Osteocyte (in vitro differentiated cells): ENCODE measurements at regions not wholly inside any gene's neighbourhood (a gene's known extent, or its start where the extent isn't known, plus 50 kb on each side); places are given as distances from the start of the nearest gene placed in this dataset.

Source experiments
- DNase-seq: peaks from one replicate; pipeline ENCODE4 v3.0.0; 2021; ENCODE audit warnings: mixed read lengths; ENCODE audit not compliant: unreplicated experiment; ENCODE audit errors: extremely low spot score
- H3K27ac Mint-ChIP-seq: one replicate; pipeline ENCODE4 v1.8.0; 2021; ENCODE audit warnings: mild to moderate bottlenecking, mixed read lengths; ENCODE audit not compliant: unreplicated experiment
- H3K27me3 Mint-ChIP-seq: one replicate; pipeline ENCODE4 v1.8.0; 2021; ENCODE audit warnings: mixed read lengths; ENCODE audit not compliant: unreplicated experiment
- H3K36me3 Mint-ChIP-seq: one replicate; pipeline ENCODE4 v1.8.0; 2021; ENCODE audit warnings: mixed read lengths; ENCODE audit not compliant: unreplicated experiment
- H3K4me1 Mint-ChIP-seq: one replicate; pipeline ENCODE4 v1.8.0; 2021; ENCODE audit warnings: mixed read lengths; ENCODE audit not compliant: unreplicated experiment
- H3K4me3 Mint-ChIP-seq: one replicate; pipeline ENCODE4 v1.8.0; 2021; ENCODE audit warnings: mild to moderate bottlenecking, moderate library complexity, mixed read lengths; ENCODE audit not compliant: unreplicated experiment
- H3K9me3 Mint-ChIP-seq: one replicate; pipeline ENCODE4 v1.8.0; 2021; ENCODE audit warnings: mixed read lengths; ENCODE audit not compliant: unreplicated experiment
- TF ChIP-seq, protein P1 (sequence below): fragments of 200-600 bp; sonication (generic); IDR thresholded peaks from 2 replicates; pipeline ENCODE4 v1.5.0; 2021; ENCODE audit warnings: antibody characterized with exemption, mild to moderate bottlenecking, moderate library complexity

DNA sequence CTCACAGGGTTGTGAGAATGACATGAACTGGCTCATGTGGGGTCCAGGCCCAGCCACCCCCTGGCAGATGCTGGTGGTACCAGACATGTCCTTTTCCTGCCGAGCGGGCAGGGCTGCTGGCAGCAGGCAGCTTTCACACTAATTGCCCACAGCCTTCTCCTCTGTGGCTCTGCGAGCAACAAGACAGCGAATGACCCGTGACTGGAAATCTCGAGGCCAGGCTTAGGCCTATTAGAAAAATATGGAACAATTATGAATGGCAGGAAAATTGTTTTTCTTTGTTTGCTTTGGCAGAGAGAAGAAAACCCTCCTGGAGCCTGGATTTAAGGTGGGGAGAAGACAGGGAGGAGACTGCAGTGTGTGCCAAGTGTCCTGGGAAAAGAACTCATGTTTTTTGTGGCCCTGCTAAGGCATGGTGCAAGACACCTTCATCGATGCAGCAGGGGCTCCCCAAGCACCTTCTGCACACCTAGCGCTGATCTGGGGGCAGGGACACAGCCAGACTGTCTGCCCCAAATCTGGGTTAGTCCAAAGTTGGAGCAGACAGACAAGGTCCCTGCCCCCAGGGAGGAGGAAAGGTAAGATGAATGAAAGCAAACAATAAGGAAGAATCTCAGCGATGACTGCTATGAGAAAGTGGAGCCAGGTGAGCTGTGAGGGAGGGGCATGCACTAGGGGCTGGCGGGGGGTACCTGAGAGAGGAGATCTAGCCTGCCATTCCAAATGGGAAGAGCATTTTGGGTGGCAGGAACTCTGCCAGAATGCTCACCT, 193.8 kb upstream of the TLE3 start:
- Mint-ChIP-seq H3K4me3 (no peak overlapping the region), H3K27ac (no peak overlapping the region), H3K4me1 (no peaks in the 10 kb centered on the region), H3K9me3 (peaks cover 3% of the 10 kb centered on the region), H3K36me3 (no peaks in the 10 kb centered on the region), H3K27me3 (peaks cover 72% of the 10 kb centered on the region)
- DNase-seq, result no peak
- TF ChIP-seq, protein P1, sequence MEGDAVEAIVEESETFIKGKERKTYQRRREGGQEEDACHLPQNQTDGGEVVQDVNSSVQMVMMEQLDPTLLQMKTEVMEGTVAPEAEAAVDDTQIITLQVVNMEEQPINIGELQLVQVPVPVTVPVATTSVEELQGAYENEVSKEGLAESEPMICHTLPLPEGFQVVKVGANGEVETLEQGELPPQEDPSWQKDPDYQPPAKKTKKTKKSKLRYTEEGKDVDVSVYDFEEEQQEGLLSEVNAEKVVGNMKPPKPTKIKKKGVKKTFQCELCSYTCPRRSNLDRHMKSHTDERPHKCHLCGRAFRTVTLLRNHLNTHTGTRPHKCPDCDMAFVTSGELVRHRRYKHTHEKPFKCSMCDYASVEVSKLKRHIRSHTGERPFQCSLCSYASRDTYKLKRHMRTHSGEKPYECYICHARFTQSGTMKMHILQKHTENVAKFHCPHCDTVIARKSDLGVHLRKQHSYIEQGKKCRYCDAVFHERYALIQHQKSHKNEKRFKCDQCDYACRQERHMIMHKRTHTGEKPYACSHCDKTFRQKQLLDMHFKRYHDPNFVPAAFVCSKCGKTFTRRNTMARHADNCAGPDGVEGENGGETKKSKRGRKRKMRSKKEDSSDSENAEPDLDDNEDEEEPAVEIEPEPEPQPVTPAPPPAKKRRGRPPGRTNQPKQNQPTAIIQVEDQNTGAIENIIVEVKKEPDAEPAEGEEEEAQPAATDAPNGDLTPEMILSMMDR, result no peak

DNA sequence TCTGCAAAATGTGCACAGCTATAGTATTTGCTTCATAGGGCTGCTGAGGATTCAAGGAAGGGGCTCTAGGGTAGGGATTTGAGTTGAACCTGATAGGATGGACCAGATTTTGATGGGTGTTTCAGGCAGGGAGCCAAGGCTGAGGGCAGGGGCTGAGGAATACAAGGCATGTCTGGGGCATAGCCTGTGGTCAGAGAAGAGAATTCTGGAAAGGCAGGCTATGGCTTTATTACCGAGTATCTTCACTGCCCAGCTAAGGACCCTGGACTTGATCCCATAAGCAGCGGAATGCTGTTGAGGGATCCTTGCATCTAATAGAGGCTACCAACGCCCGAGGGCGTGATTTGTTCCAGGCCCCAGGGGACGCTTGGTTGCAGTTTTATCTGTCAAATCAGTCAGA, 193.0 kb upstream of the TLE3 start:
- Mint-ChIP-seq H3K36me3 (no peaks in the 10 kb centered on the region), H3K4me3 (no peak overlapping the region), H3K9me3 (peaks cover 3% of the 10 kb centered on the region)

DNA sequence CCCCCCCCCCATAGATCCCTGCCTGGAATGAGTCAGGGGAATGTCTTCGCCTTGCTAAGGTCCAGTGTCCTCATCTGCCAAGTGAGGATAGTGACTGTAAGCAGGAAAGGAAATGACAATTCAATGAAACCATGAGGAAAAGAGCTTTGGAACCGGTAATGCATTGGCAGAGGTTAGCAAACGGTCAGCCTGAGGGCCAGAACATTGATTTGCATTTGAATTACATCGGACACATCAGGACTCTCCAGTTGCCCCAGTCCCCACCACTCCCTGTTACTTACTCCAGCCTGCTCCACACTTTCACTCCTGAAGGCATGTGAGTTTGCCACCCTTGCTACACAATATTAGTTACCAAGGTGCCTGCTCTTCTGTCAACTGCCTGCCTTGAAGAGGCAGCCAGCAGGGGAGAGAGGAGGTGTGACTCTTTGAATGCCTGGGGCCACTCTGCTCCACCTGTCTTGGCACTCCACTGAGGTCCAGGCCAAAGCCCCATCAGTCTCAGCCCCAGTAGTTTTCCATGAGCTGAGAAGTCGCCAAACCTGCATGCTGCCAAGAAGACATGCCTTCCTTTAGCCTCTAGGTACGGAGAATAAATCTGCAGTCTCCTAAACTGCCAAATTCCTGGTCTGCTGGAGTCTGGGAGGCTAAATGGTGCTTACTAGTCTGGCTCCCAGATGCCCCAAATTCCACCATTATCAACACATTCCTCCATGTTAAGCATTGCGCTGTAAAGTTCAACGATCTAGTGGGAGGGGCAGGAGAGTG, 191.7 kb upstream of the TLE3 start:
- H3K4me3 Mint-ChIP-seq, result no peak overlapping the region
- DNase-seq, result no peak
- H3K36me3 Mint-ChIP-seq, result no peaks in the 10 kb centered on the region

More for the DNA sequence above, 193.0 kb upstream of the TLE3 start:
- Mint-ChIP-seq H3K4me1 (no peaks in the 10 kb centered on the region), H3K27ac (no peak overlapping the region), H3K27me3 (peaks cover 73% of the 10 kb centered on the region)
- TF ChIP-seq, protein P1, result no peak
- no peak for DNase-seq

DNA sequence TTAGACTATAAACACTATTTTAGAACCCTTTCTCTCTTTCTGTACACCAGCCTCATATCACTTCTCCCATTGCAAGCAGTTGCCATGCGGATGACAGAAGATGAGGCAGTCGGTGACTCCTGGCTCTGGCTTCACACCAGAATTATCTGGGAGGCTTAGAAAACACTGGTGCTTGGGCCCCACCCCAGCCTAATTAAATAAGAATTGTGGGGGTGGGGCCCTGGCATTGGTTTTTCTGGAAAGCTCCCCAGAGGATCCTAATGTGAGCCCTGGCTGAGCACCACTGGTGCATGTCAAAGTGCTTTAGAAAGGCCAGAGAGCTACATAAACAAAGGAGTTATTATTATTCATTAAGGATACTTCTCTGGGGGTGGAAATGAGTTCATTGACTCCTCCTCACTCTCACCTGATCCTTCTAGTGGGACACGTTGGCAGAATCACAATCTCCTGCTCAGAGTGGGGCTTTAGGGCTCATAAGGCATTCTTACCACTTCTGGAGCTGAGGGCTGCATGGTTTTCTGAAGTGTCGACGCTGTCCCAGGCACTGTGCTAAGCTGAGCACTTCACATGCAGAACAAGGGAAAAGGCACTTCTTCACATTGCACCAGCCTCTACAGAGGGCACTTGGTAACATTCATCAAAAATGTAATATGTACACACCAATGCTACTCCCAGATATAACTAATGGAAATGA, 188.5 kb upstream of the TLE3 start:
- no peak overlapping the region for H3K27ac Mint-ChIP-seq
- H3K4me3 Mint-ChIP-seq, result no peak overlapping the region
- no peaks in the 10 kb centered on the region for H3K9me3 Mint-ChIP-seq

More for the DNA sequence above, 191.7 kb upstream of the TLE3 start:
- peaks cover 3% of the 10 kb centered on the region for H3K9me3 Mint-ChIP-seq
- peaks cover 69% of the 10 kb centered on the region for H3K27me3 Mint-ChIP-seq
- no peaks in the 10 kb centered on the region for H3K4me1 Mint-ChIP-seq
- H3K27ac Mint-ChIP-seq, result no peak overlapping the region
- TF ChIP-seq, protein P1, result no peak

More for the DNA sequence above, 188.5 kb upstream of the TLE3 start:
- no peaks in the 10 kb centered on the region for H3K36me3 Mint-ChIP-seq
- TF ChIP-seq, protein P1, result no peak
- DNase-seq, result no peak
- H3K4me1 Mint-ChIP-seq, result no peaks in the 10 kb centered on the region
- H3K27me3 Mint-ChIP-seq, result peaks cover 62% of the 10 kb centered on the region
